ENCODE measurements at regions not wholly inside any gene's neighbourhood (a gene's known extent, or its start where the extent isn't known, plus 50 kb on each side); places are given as distances from the start of the nearest gene placed in this dataset.

- H2AFZ ChIP-seq (ENCODE audit: low read length), result no peak overlapping the region
- H3K23me2 ChIP-seq (ENCODE audit: insufficient read length, low read depth, low read length, poor library complexity, severe bottlenecking), result no peaks in the 10 kb centered on the region
- H3K56ac ChIP-seq (ENCODE audit: insufficient read length, low read depth, low read length), result no peak overlapping the region
- Mint-ChIP-seq H3K4me3 (no peak overlapping the region), H3K4me1 (no peaks in the 10 kb centered on the region), H3K9me3 (peaks cover 0 to 13% of the 10 kb centered on the region in 2 experiments; a peak in 4 of 5 replicates), H3K27ac (no peak overlapping the region), H3K36me3 (ENCODE audit: insufficient read depth in 1 of 3, low read depth in 3 of 3) (peaks cover 0 to 4% (median 2%) of the 10 kb centered on the region in 3 experiments; a peak in 2 of 7 replicates), H3K27me3 (ENCODE audit: low read depth) (no peaks in the 10 kb centered on the region)
- TF ChIP-seq CTCF (conservative IDR thresholded peaks at IDR 0.05), result no peak
- no peak overlapping the region for H3K27ac ChIP-seq (ENCODE audit: insufficient read length, low read depth, low read length)
- H3T11ph ChIP-seq (ENCODE audit: low read length), result no peak overlapping the region
- H3K79me2 ChIP-seq (ENCODE audit: insufficient read depth, low read length), result no peaks in the 10 kb centered on the region
- no peak overlapping the region for H3K4ac ChIP-seq (ENCODE audit: low read depth, low read length)
- WGBS (ENCODE audit: extremely low coverage, insufficient read length, low lambda C conversion rate), result no CpG with 5 or more reads among the region's 4 CpGs
- no peak overlapping the region for H4K8ac ChIP-seq (replicated peaks; ENCODE audit: insufficient read length, low read depth, low read length)
- H4K91ac ChIP-seq (ENCODE audit: insufficient read length, low read depth, low read length), result no peak overlapping the region
- no peaks in the 10 kb centered on the region for H3K9me3 ChIP-seq (ENCODE audit: control insufficient read depth, low read depth, low read length)
- H2BK120ac ChIP-seq (ENCODE audit: low read depth, low read length, poor library complexity, severe bottlenecking), result no peak overlapping the region
- H3K14ac ChIP-seq (ENCODE audit: insufficient read depth, low read length), result no peak overlapping the region
- H2BK15ac ChIP-seq (ENCODE audit: low read depth, low read length), result no peak overlapping the region
- H3K4me2 ChIP-seq (ENCODE audit: insufficient read depth, insufficient read length, low read length), result no peak overlapping the region
- H3K18ac ChIP-seq (ENCODE audit: insufficient read length, low read depth, low read length), result no peak overlapping the region
- H2BK12ac ChIP-seq (ENCODE audit: insufficient read length, low read depth, low read length), result no peak overlapping the region
- no peak overlapping the region for H2BK5ac ChIP-seq (ENCODE audit: insufficient read length, low read length)
- H2AK5ac ChIP-seq (ENCODE audit: insufficient read length, low read length), result no peak overlapping the region
- H3K23ac ChIP-seq (ENCODE audit: insufficient read length, low read depth, low read length), result no peak overlapping the region
- no peaks in the 10 kb centered on the region for H3K79me1 ChIP-seq (ENCODE audit: insufficient read depth, low read depth, low read length, poor library complexity, severe bottlenecking)
- no peak overlapping the region for H2BK20ac ChIP-seq (ENCODE audit: low read depth, low read length, poor library complexity, severe bottlenecking)
- no peak for DNase-seq
- no peaks in the 10 kb centered on the region for H4K20me1 ChIP-seq (ENCODE audit: control insufficient read depth, insufficient read depth, insufficient read length)
- H3K27me3 ChIP-seq (ENCODE audit: insufficient read depth, low read length), result no peaks in the 10 kb centered on the region
- H3K4me1 ChIP-seq (ENCODE audit: insufficient read depth, low read length), result no peaks in the 10 kb centered on the region
- no peak overlapping the region for H3K9ac ChIP-seq (ENCODE audit: extremely low read depth, insufficient read length, low read length)
- H4K5ac ChIP-seq (ENCODE audit: insufficient read length, low read depth, low read length), result no peak overlapping the region
These were observed 131.9 kb upstream of the DDHD1 start for GRCh38 chr14:53285064-53285463.
